ENCODE measurements at regions not wholly inside any gene's neighbourhood (a gene's known extent, or its start where the extent isn't known, plus 50 kb on each side); places are given as distances from the start of the nearest gene placed in this dataset.
"Not testable (repeated sequence)": the region's sequence is repeated elsewhere in the genome, so short reads cannot be mapped to it uniquely, and the experiment has no call there.

GRCh38 chr1:29802181-29803068 is 566.1 kb downstream of the PTPRU start:
- DNase-seq (ENCODE audit: low read depth in 2 of 2) = no peak

- no peak for DNase-seq (ENCODE audit: low read depth in 2 of 2)
Observed at GRCh38 chr1:29801561-29801973, 565.2 kb downstream of the PTPRU start.

- DNase-seq (ENCODE audit: low read depth in 2 of 2) = no peak
Observed at GRCh38 chr1:29801003-29801402, 564.7 kb downstream of the PTPRU start.

GRCh38 chr1:29800522-29800956 is 564.2 kb downstream of the PTPRU start:
- DNase-seq (ENCODE audit: low read depth in 2 of 2) = no peak

- DNase-seq (ENCODE audit: low read depth in 2 of 2) = no peak
Observed at GRCh38 chr1:29800120-29800519, 563.8 kb downstream of the PTPRU start.

GRCh38 chr1:29798699-29799566 is 562.6 kb downstream of the PTPRU start:
- no peak for DNase-seq (ENCODE audit: low read depth in 2 of 2)

GRCh38 chr1:29797125-29797524 is 560.8 kb downstream of the PTPRU start:
- not testable (repeated sequence) for DNase-seq (ENCODE audit: low read depth in 2 of 2)

- not testable (repeated sequence) for DNase-seq (ENCODE audit: low read depth in 2 of 2)
Observed at GRCh38 chr1:29795965-29796364, 559.6 kb downstream of the PTPRU start.

- no peak for DNase-seq (ENCODE audit: low read depth in 2 of 2)
Observed at GRCh38 chr1:29793653-29794348, 557.5 kb downstream of the PTPRU start.

- peak; percentile 11 to 75 for DNase-seq (ENCODE audit: low read depth in 2 of 2)
Observed at GRCh38 chr1:29793101-29793546, 556.8 kb downstream of the PTPRU start.

- DNase-seq (ENCODE audit: low read depth in 2 of 2) = no peak
Observed at GRCh38 chr1:29789910-29790247, 553.6 kb downstream of the PTPRU start.

- no peak for DNase-seq (ENCODE audit: low read depth in 2 of 2)
Observed at GRCh38 chr1:29789221-29789909, 553.0 kb downstream of the PTPRU start.

GRCh38 chr1:29786791-29787732 is 550.7 kb downstream of the PTPRU start:
- no peak for DNase-seq (ENCODE audit: low read depth in 2 of 2)

GRCh38 chr1:29786195-29786594 is 549.9 kb downstream of the PTPRU start:
- DNase-seq (ENCODE audit: low read depth in 2 of 2) = no peak

- DNase-seq (ENCODE audit: low read depth in 2 of 2) = no peak
Observed at GRCh38 chr1:29785554-29785953, 549.2 kb downstream of the PTPRU start.

- DNase-seq (ENCODE audit: low read depth in 2 of 2) = no peak
Observed at GRCh38 chr1:29785137-29785527, 548.8 kb downstream of the PTPRU start.

- no peak for DNase-seq (ENCODE audit: low read depth in 2 of 2)
Observed at GRCh38 chr1:29784276-29785136, 548.2 kb downstream of the PTPRU start.

- DNase-seq (ENCODE audit: low read depth in 2 of 2) = no peak
Observed at GRCh38 chr1:29783508-29784275, 547.4 kb downstream of the PTPRU start.
